AG10803 (cell line): ENCODE measurements at regions not wholly inside any gene's neighbourhood (a gene's known extent, or its start where the extent isn't known, plus 50 kb on each side); places are given as distances from the start of the nearest gene placed in this dataset.
"Not testable (repeated sequence)": the region's sequence is repeated elsewhere in the genome, so short reads cannot be mapped to it uniquely, and the experiment has no call there.

Experiments used
- DNase-seq: peaks from one replicate; pipeline ENCODE4 v3.0.0; 2010; ENCODE audit warnings: low read depth
- H3K4me3 ChIP-seq: 2 replicates; pipeline ENCODE4 v1.5.1; 2011; ENCODE audit warnings: mild to moderate bottlenecking, low read length, control low read depth
- TF ChIP-seq, protein P1 (sequence below): conservative IDR thresholded peaks from 2 replicates; pipeline ENCODE4 v1.5.1; 2011; ENCODE audit warnings: mild to moderate bottlenecking, low read length, control low read depth, inconsistent platforms

DNA sequence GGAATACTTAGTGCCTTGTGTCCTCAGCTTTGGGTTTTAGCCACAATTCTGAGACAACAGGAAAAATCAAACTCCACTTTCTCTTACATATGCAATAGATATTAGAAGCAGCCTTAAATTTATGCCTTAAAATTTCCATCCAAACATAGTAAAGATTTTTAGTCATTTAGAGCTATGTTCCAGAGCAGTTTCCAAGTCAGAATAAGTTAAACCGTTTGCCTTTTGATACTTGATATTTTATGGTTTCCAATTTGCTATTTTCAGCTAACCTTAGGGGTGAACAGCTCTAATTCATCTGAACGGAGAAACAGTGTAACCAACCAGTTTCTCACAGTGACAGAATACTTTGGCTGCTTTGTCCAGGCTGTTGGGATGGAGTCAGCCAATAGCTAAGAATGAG, 125.8 kb upstream of the RXFP1 start:
- TF ChIP-seq, protein P1, sequence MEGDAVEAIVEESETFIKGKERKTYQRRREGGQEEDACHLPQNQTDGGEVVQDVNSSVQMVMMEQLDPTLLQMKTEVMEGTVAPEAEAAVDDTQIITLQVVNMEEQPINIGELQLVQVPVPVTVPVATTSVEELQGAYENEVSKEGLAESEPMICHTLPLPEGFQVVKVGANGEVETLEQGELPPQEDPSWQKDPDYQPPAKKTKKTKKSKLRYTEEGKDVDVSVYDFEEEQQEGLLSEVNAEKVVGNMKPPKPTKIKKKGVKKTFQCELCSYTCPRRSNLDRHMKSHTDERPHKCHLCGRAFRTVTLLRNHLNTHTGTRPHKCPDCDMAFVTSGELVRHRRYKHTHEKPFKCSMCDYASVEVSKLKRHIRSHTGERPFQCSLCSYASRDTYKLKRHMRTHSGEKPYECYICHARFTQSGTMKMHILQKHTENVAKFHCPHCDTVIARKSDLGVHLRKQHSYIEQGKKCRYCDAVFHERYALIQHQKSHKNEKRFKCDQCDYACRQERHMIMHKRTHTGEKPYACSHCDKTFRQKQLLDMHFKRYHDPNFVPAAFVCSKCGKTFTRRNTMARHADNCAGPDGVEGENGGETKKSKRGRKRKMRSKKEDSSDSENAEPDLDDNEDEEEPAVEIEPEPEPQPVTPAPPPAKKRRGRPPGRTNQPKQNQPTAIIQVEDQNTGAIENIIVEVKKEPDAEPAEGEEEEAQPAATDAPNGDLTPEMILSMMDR: no peak
- DNase-seq: no peak
- no peak overlapping the region for H3K4me3 ChIP-seq

DNA sequence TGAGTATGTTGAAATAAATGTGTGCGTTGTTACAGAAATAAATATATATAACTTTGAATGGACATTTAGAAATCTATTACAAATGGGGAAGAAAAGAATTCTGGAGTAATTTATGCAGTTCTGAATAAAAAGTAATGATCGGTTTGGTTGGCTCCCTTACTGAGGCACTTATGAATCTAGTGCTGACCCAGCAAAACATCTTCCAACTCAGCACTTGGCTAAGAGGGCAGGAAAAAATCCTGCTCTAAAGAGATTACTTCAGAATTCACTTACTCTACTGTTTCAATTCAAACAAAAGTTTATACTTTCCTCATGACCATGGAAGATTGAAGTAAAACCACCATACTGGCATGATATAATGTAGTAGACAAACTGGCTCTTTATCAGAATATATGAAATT, 123.9 kb upstream of the RXFP1 start:
- TF ChIP-seq, protein P1: no peak
- no peak for DNase-seq
- H3K4me3 ChIP-seq: no peak overlapping the region

DNA sequence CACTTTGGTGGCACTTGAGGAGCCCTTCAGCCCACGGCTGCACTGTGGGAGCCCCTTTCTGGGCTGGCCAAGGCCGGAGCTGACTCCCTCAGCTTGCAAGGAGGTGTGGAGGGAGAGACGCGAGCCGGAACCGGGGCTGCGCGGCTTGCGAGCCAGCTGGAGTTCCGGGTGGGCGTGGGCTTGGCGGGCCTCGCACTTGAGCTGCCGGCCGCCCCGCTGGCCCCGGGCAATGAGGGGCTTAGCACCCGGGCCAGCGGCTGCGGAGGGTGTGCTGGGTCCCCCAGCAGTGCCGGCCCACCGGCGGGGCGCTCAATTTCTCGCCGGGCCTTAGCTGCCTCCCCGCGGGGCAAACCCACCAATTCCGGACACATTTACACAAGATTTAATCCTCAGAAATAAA, 113.7 kb upstream of the RXFP1 start:
- DNase-seq, H3K4me3 ChIP-seq: not testable (repeated sequence)

DNA sequence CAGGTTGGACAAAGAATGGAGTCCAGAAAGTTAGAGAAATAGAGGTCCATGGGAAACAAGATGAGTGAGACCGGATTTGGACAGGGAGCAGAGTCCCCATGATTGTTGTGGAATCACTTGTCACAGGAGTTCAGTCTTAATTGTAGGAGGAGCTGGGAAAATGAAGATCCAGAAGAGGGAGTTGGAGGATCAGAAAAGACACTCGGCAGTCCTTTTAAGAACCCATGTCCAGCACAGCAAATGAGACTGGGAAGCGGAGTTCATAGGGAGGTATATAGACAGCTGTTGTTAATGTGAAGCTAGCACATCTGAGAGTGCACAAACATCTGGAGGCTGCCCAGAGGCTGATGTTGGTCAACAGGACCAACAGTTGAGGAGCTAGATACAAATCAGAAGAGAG, 111.4 kb upstream of the RXFP1 start:
- peak; percentile 9 for DNase-seq
- no peak overlapping the region for H3K4me3 ChIP-seq
- TF ChIP-seq, protein P1: peak; percentile 26; the same call in 1 of the 2 replicates

DNA sequence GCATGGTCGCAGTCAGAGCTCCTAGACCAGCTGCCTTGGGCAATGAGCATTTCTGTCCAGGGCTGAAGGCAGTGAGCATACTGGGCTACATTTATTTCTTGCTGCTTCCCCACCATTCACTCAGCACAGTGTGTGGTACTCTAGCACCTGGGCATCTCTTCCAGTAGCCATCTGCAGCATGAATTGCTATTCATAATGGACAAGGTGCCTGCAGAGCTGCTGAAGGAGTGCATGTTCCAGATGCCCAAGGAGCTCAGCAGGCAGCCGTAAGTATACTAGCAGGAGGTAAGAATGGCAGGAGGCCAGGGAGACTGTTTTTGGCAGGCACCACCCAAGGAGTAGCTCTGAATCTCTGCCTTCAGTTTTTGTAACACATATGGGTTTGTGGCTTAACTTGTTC, 110.4 kb upstream of the RXFP1 start:
- no peak for DNase-seq
- no peak overlapping the region for H3K4me3 ChIP-seq
- TF ChIP-seq, protein P1: no peak

DNA sequence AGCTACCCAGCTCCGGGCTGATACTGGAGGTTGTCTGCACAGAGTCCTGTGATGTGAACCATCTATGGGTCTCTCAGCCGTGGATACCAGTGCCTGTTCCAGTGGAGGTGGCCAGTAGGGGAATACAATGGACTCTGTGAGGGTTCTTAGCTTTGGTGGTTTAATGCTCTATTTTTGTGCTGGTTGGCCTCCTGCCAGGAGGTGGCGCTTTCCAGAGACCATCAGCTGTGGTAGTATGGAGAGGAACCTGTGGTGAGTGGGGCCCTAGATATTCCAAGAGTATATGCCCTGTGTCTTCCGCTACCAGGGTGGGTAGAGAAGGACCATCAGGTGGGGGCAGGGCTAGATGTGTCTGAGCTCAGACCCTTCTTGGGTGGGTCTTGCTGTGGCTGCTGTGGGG, 103.0 kb upstream of the RXFP1 start:
- not testable (repeated sequence) for H3K4me3 ChIP-seq, DNase-seq

DNA sequence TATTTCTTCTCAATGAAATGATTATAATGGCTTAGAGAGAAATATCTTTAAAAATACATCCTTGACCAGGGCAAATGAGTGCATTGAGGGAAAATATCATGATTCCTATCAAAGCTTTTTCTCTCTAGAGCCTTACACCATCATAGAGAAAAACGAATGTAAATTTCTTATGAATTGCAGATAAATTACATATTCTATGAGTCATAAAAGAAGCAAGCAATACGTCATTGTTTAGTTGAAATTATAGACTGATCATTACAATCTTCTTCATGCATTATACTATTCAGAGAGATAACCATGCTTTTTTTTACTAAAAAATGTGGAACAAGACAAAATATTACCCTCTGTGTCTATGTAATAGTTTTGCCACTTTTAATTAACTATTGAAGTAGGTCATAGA, 100.9 kb upstream of the RXFP1 start:
- no peak for DNase-seq

DNA sequence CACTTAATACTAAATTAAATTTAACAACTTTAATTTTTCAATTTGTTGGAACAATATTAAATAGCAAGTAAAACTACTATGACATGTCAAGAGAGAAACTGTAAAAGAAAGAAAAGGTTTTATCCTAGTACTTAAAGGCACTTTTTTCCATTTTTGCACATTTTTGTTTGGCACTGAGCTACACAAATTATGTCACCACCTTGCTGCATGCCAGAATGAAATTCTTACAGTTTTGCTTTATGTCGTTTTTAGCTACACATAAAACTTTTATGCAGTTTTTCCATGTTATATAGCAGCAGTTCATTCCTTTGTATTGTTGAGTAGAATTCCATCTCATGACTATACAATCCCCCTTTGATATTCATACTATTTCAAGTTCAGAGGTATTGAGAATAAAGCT, 99.1 kb upstream of the RXFP1 start:
- TF ChIP-seq, protein P1: no peak
- DNase-seq: no peak
- no peak overlapping the region for H3K4me3 ChIP-seq

More for the DNA sequence above, 100.9 kb upstream of the RXFP1 start:
- H3K4me3 ChIP-seq: no peak overlapping the region
- TF ChIP-seq, protein P1: no peak
